ACC112 (cell line): ENCODE measurements at regions not wholly inside any gene's neighbourhood (a gene's known extent, or its start where the extent isn't known, plus 50 kb on each side); places are given as distances from the start of the nearest gene placed in this dataset.

Experiments
- H2AFZ ChIP-seq: fragments of 200-600 bp; sonication (generic); one replicate; pipeline ENCODE4 v1.6.0; 2017; ENCODE audit warnings: antibody characterized with exemption, low read length; ENCODE audit not compliant: unreplicated experiment
- H3K27ac ChIP-seq: fragments of 200-600 bp; sonication (generic); 2 replicates; pipeline ENCODE4 v1.5.1; 2014; ENCODE audit warnings: low read depth, mild to moderate bottlenecking, antibody characterized with exemption, low read length, moderate library complexity
- H3K27me3 ChIP-seq: fragments of 200-600 bp; sonication (generic); 2 replicates; pipeline ENCODE4 v1.6.1; 2014; ENCODE audit warnings: mild to moderate bottlenecking, antibody characterized with exemption, low read length, moderate library complexity, mixed read lengths; ENCODE audit not compliant: insufficient read depth
- H3K36me3 ChIP-seq: fragments of 200-600 bp; sonication (generic); 2 replicates; pipeline ENCODE4 v1.6.1; 2016; ENCODE audit warnings: mild to moderate bottlenecking, antibody characterized with exemption, low read length, moderate library complexity, mixed read lengths; ENCODE audit not compliant: insufficient read depth
- H3K4me1 ChIP-seq: fragments of 200-600 bp; sonication (generic); one replicate; pipeline ENCODE4 v1.6.1; 2016; ENCODE audit warnings: low read length, mixed read lengths; ENCODE audit not compliant: insufficient read depth, unreplicated experiment, control insufficient read depth
- H3K4me3 ChIP-seq: fragments of 200-600 bp; sonication (generic); 2 replicates; pipeline ENCODE4 v1.5.1; 2014; ENCODE audit warnings: mild to moderate bottlenecking, low read depth, low read length
- H3K79me2 ChIP-seq: fragments of 200-600 bp; sonication (generic); one replicate; pipeline ENCODE4 v1.6.0; 2016; ENCODE audit warnings: low read length; ENCODE audit not compliant: control insufficient read depth, unreplicated experiment, insufficient read depth

- H3K4me3 ChIP-seq = no peak overlapping the region
- no peaks in the 10 kb centered on the region for H3K79me2 ChIP-seq
- H3K27me3 ChIP-seq = no peaks in the 10 kb centered on the region
- no peaks in the 10 kb centered on the region for H3K4me1 ChIP-seq
- no peaks in the 10 kb centered on the region for H3K36me3 ChIP-seq
- no peak overlapping the region for H3K27ac ChIP-seq
- H2AFZ ChIP-seq = no peak overlapping the region
Observed at GRCh38 chr10:21234761-21235160, 290.7 kb downstream of the SKIDA1 start.

GRCh38 chr10:21230219-21230618 lies 295.3 kb downstream of the SKIDA1 start:
- Histone ChIP-seq H3K4me1 (no peaks in the 10 kb centered on the region), H3K36me3 (no peaks in the 10 kb centered on the region), H3K27ac (no peak overlapping the region), H2AFZ (no peak overlapping the region), H3K79me2 (no peaks in the 10 kb centered on the region), H3K27me3 (no peaks in the 10 kb centered on the region), H3K4me3 (no peak overlapping the region)

- H3K79me2 ChIP-seq = no peaks in the 10 kb centered on the region
- no peak overlapping the region for H2AFZ ChIP-seq
- no peaks in the 10 kb centered on the region for H3K27me3 ChIP-seq
- H3K27ac ChIP-seq = no peak overlapping the region
- H3K4me1 ChIP-seq = no peaks in the 10 kb centered on the region
- H3K4me3 ChIP-seq = no peak overlapping the region
- H3K36me3 ChIP-seq = no peaks in the 10 kb centered on the region
Observed at GRCh38 chr10:21217748-21218367, 307.6 kb downstream of the SKIDA1 start.

- Histone ChIP-seq H3K79me2 (no peaks in the 10 kb centered on the region), H3K27ac (no peak overlapping the region), H3K27me3 (no peaks in the 10 kb centered on the region), H3K4me1 (no peaks in the 10 kb centered on the region), H3K36me3 (no peaks in the 10 kb centered on the region), H3K4me3 (no peak overlapping the region), H2AFZ (no peak overlapping the region)
Observed at GRCh38 chr10:21217107-21217506, 308.4 kb downstream of the SKIDA1 start.

- Histone ChIP-seq H3K79me2 (no peaks in the 10 kb centered on the region), H3K4me3 (no peak overlapping the region), H3K36me3 (no peaks in the 10 kb centered on the region), H3K27ac (no peak overlapping the region), H3K27me3 (no peaks in the 10 kb centered on the region), H3K4me1 (no peaks in the 10 kb centered on the region), H2AFZ (no peak overlapping the region)
Observed at GRCh38 chr10:21214329-21214728, 311.2 kb downstream of the SKIDA1 start.

- H3K79me2 ChIP-seq = no peaks in the 10 kb centered on the region
- H3K36me3 ChIP-seq = no peaks in the 10 kb centered on the region
- H3K27ac ChIP-seq = no peak overlapping the region
- no peaks in the 10 kb centered on the region for H3K27me3 ChIP-seq
- H2AFZ ChIP-seq = no peak overlapping the region
- H3K4me1 ChIP-seq = no peaks in the 10 kb centered on the region
- H3K4me3 ChIP-seq = no peak overlapping the region
Observed at GRCh38 chr10:21213381-21213780, 312.1 kb downstream of the SKIDA1 start.

- Histone ChIP-seq H3K27ac (no peak overlapping the region), H3K27me3 (no peaks in the 10 kb centered on the region), H2AFZ (no peak overlapping the region), H3K36me3 (no peaks in the 10 kb centered on the region), H3K79me2 (no peaks in the 10 kb centered on the region), H3K4me1 (no peaks in the 10 kb centered on the region), H3K4me3 (no peak overlapping the region)
Observed at GRCh38 chr10:21212912-21213311, 312.6 kb downstream of the SKIDA1 start.

- Histone ChIP-seq H3K79me2 (no peaks in the 10 kb centered on the region), H2AFZ (no peak overlapping the region), H3K27me3 (no peaks in the 10 kb centered on the region), H3K4me3 (no peak overlapping the region), H3K4me1 (no peaks in the 10 kb centered on the region), H3K36me3 (no peaks in the 10 kb centered on the region), H3K27ac (no peak overlapping the region)
Observed at GRCh38 chr10:21212348-21212747, 313.1 kb downstream of the SKIDA1 start.

- no peak overlapping the region for H3K4me3 ChIP-seq
- H3K27ac ChIP-seq = no peak overlapping the region
- H3K27me3 ChIP-seq = peaks cover 4% of the 10 kb centered on the region; the same call in 1 of the 2 replicates
- H3K36me3 ChIP-seq = no peaks in the 10 kb centered on the region
- H2AFZ ChIP-seq = no peak overlapping the region
- H3K79me2 ChIP-seq = no peaks in the 10 kb centered on the region
- H3K4me1 ChIP-seq = no peaks in the 10 kb centered on the region
Observed at GRCh38 chr10:21209495-21209894, 312.4 kb upstream of the NEBL start.

GRCh38 chr10:21208666-21209316 lies 311.7 kb upstream of the NEBL start:
- Histone ChIP-seq H3K36me3 (no peaks in the 10 kb centered on the region), H3K4me3 (no peak overlapping the region), H3K27ac (no peak overlapping the region), H3K79me2 (no peaks in the 10 kb centered on the region), H3K4me1 (no peaks in the 10 kb centered on the region), H3K27me3 (peaks cover 5% of the 10 kb centered on the region; the same call in 1 of the 2 replicates), H2AFZ (no peak overlapping the region)
